ENCODE measurements at regions not wholly inside any gene's neighbourhood (a gene's known extent, or its start where the extent isn't known, plus 50 kb on each side); places are given as distances from the start of the nearest gene placed in this dataset.

GRCh38 chrX:40331762-40332161 lies 234.0 kb upstream of the BCOR start:
- Mint-ChIP-seq H3K4me3 (ENCODE audit: unreplicated experiment) (no peak overlapping the region), H3K4me1 (ENCODE audit: unreplicated experiment) (no peaks in the 10 kb centered on the region), H3K9me3 (ENCODE audit: unreplicated experiment) (no peaks in the 10 kb centered on the region), H3K27ac (ENCODE audit: unreplicated experiment) (no peak overlapping the region), H3K27me3 (ENCODE audit: unreplicated experiment) (peaks cover 3% of the 10 kb centered on the region), H3K36me3 (ENCODE audit: low read depth, unreplicated experiment) (no peaks in the 10 kb centered on the region)
- DNase-seq (ENCODE audit: low spot score): no peak
- TF ChIP-seq CTCF (IDR thresholded peaks at IDR 0.05; ENCODE audit: unreplicated experiment): no peak

- DNase-seq (ENCODE audit: low spot score): no peak
- Mint-ChIP-seq H3K4me1 (ENCODE audit: unreplicated experiment) (no peaks in the 10 kb centered on the region), H3K9me3 (ENCODE audit: unreplicated experiment) (no peaks in the 10 kb centered on the region), H3K27me3 (ENCODE audit: unreplicated experiment) (peaks cover 3% of the 10 kb centered on the region), H3K4me3 (ENCODE audit: unreplicated experiment) (no peak overlapping the region), H3K27ac (ENCODE audit: unreplicated experiment) (no peak overlapping the region), H3K36me3 (ENCODE audit: low read depth, unreplicated experiment) (no peaks in the 10 kb centered on the region)
- TF ChIP-seq CTCF (IDR thresholded peaks at IDR 0.05; ENCODE audit: unreplicated experiment): no peak
These were observed 233.6 kb upstream of the BCOR start for GRCh38 chrX:40331353-40331752.

GRCh38 chrX:40329616-40330015 lies 231.9 kb upstream of the BCOR start:
- Mint-ChIP-seq H3K36me3 (ENCODE audit: low read depth, unreplicated experiment) (no peaks in the 10 kb centered on the region), H3K27ac (ENCODE audit: unreplicated experiment) (no peak overlapping the region), H3K4me3 (ENCODE audit: unreplicated experiment) (no peak overlapping the region), H3K4me1 (ENCODE audit: unreplicated experiment) (no peaks in the 10 kb centered on the region), H3K9me3 (ENCODE audit: unreplicated experiment) (no peaks in the 10 kb centered on the region), H3K27me3 (ENCODE audit: unreplicated experiment) (peaks cover 7% of the 10 kb centered on the region)
- DNase-seq (ENCODE audit: low spot score): no peak
- no peak for TF ChIP-seq CTCF (IDR thresholded peaks at IDR 0.05; ENCODE audit: unreplicated experiment)

- H3K4me3 Mint-ChIP-seq (ENCODE audit: unreplicated experiment): no peak overlapping the region
- TF ChIP-seq CTCF (IDR thresholded peaks at IDR 0.05; ENCODE audit: unreplicated experiment): no peak
- H3K4me1 Mint-ChIP-seq (ENCODE audit: unreplicated experiment): no peaks in the 10 kb centered on the region
- peaks cover 7% of the 10 kb centered on the region for H3K27me3 Mint-ChIP-seq (ENCODE audit: unreplicated experiment)
- no peak for DNase-seq (ENCODE audit: low spot score)
- no peak overlapping the region for H3K27ac Mint-ChIP-seq (ENCODE audit: unreplicated experiment)
- H3K36me3 Mint-ChIP-seq (ENCODE audit: low read depth, unreplicated experiment): no peaks in the 10 kb centered on the region
- no peaks in the 10 kb centered on the region for H3K9me3 Mint-ChIP-seq (ENCODE audit: unreplicated experiment)
These were observed 229.3 kb upstream of the BCOR start for GRCh38 chrX:40327085-40327484.

- no peak overlapping the region for H3K4me3 Mint-ChIP-seq (ENCODE audit: unreplicated experiment)
- no peak for TF ChIP-seq CTCF (IDR thresholded peaks at IDR 0.05; ENCODE audit: unreplicated experiment)
- H3K27me3 Mint-ChIP-seq (ENCODE audit: unreplicated experiment): peaks cover 7% of the 10 kb centered on the region
- no peaks in the 10 kb centered on the region for H3K36me3 Mint-ChIP-seq (ENCODE audit: low read depth, unreplicated experiment)
- no peak for DNase-seq (ENCODE audit: low spot score)
- H3K4me1 Mint-ChIP-seq (ENCODE audit: unreplicated experiment): no peaks in the 10 kb centered on the region
- H3K27ac Mint-ChIP-seq (ENCODE audit: unreplicated experiment): no peak overlapping the region
- no peaks in the 10 kb centered on the region for H3K9me3 Mint-ChIP-seq (ENCODE audit: unreplicated experiment)
These were observed 228.6 kb upstream of the BCOR start for GRCh38 chrX:40326186-40326965.

Measured in endothelial cell (in vitro differentiated cells).